ENCODE measurements at regions not wholly inside any gene's neighbourhood (a gene's known extent, or its start where the extent isn't known, plus 50 kb on each side); places are given as distances from the start of the nearest gene placed in this dataset.

GRCh38 chr7:46253520-46253919, 332.4 kb upstream of the IGFBP3 start:
- H4K5ac ChIP-seq (ENCODE audit: low read depth, low read length): no peak overlapping the region
- in situ Hi-C loops (cut with MboI; ENCODE audit: low sequenced_read_pairs): no loop called here
- no peak overlapping the region for H3K4ac ChIP-seq (ENCODE audit: low read depth, low read length)
- no peak for ATAC-seq (ENCODE audit: low read depth)
- no peak overlapping the region for H4K8ac ChIP-seq (ENCODE audit: low read depth in 2 of 2, low read length in 2 of 2)
- no peak overlapping the region for H3K4me3 ChIP-seq (ENCODE audit: insufficient read depth, low read depth, low read length)
- ChIA-PET CTCF (interaction anchor here (0.7 kb wide), 1 partner anchor 28 kb away, joined by 3 read pairs; no protein-coding TSS in a partner anchor), POLR2A (ENCODE audit: unreplicated experiment) (no interaction called here)
- intact Hi-C loops (cut with micrococcal nuclease): no loop called here
- H2AK9ac ChIP-seq (replicated peaks; ENCODE audit: low read depth, low read length, poor library complexity): no peak overlapping the region
- no peak overlapping the region for H2AFZ ChIP-seq (replicated peaks; ENCODE audit: low read length, poor library complexity)
- no peak overlapping the region for H2BK120ac ChIP-seq (ENCODE audit: low read depth, low read length)
- H2BK20ac ChIP-seq (ENCODE audit: low read depth, low read length): peak overlapping the region; percentile 77; the same call in 1 of the 2 replicates
- H3K9me1 ChIP-seq (ENCODE audit: insufficient read depth, low read length): peaks cover 3% of the 10 kb centered on the region; the same call in 1 of the 2 replicates
- H3K14ac ChIP-seq (replicated peaks; ENCODE audit: low read depth, low read length): 0 out of 2 replicates have a peak overlapping the region, but pooled peaks have one; percentile 29
- TF ChIP-seq FOS (IDR thresholded peaks at IDR 0.05; ENCODE audit: low read depth, low read length) (no peak), NFE2L2 (IDR thresholded peaks at IDR 0.05; ENCODE audit: low read depth, low read length) (no peak), RCOR1 (IDR thresholded peaks at IDR 0.05; ENCODE audit: insufficient replicate concordance, low read length) (no peak), BHLHE40 (IDR thresholded peaks at IDR 0.05; ENCODE audit: low read depth, low read length) (no peak), RFX5 (IDR thresholded peaks at IDR 0.05; ENCODE audit: low read depth, low read length) (no peak), RAD21 (IDR thresholded peaks at IDR 0.05; ENCODE audit: low read length) (no peak), POLR2A (IDR thresholded peaks at IDR 0.05; ENCODE audit: low read depth, low read length) (no peak)
- no TSS peak for BruUV-seq (replicated peaks)
- WGBS, 2 experiments (ENCODE audit: extremely low coverage in 2 of 2, insufficient read length in 1 of 2): 90% methylated on average over 1 of the region's 1 CpG; no CpG with 5 or more reads in 1 of the 2 experiments
- H3K23ac ChIP-seq (ENCODE audit: low read depth, low read length): no peak overlapping the region
- no peak for DNase-seq
- no peak overlapping the region for H3K9ac ChIP-seq (ENCODE audit: low read depth, low read length)
- no peak overlapping the region for H2BK5ac ChIP-seq (ENCODE audit: low read depth, low read length, poor library complexity, severe bottlenecking)
- no peak overlapping the region for H3K56ac ChIP-seq (ENCODE audit: extremely low read depth, insufficient read depth, low read length)
- no peak overlapping the region for H2AK5ac ChIP-seq (ENCODE audit: low read depth, low read length)
- peaks cover 6% of the 10 kb centered on the region for H3K4me1 ChIP-seq (ENCODE audit: control insufficient read depth, insufficient read depth, low read length)
- H3K9me3 ChIP-seq (ENCODE audit: control insufficient read depth, insufficient read depth, low read length): no peaks in the 10 kb centered on the region
- H3K4me2 ChIP-seq (ENCODE audit: low read depth, low read length): no peak overlapping the region
- H3K79me1 ChIP-seq (ENCODE audit: low read depth in 1 of 2, low read length in 2 of 2): no peaks in the 10 kb centered on the region
- no peak overlapping the region for H3K27ac ChIP-seq (ENCODE audit: insufficient read depth, low read length)
- no peak overlapping the region for H3K18ac ChIP-seq (ENCODE audit: low read depth, low read length)
- H4K91ac ChIP-seq (ENCODE audit: insufficient read depth, low read depth, low read length): no peak overlapping the region
- dilution Hi-C loops (cut with HindIII; ENCODE audit: low sequenced_read_pairs, unreplicated experiment): no loop called here
- H2BK15ac ChIP-seq (ENCODE audit: low read depth, low read length): no peak overlapping the region; the same call in 2 of the 3 replicates
- H4K20me1 ChIP-seq (ENCODE audit: insufficient read depth, low read length): no peaks in the 10 kb centered on the region
- no peaks in the 10 kb centered on the region for H3K36me3 ChIP-seq (ENCODE audit: control insufficient read depth, insufficient read depth, low read length)
- no peaks in the 10 kb centered on the region for H3K27me3 ChIP-seq (ENCODE audit: control insufficient read depth, insufficient read depth, low read length)

Data from IMR-90 (cell line).